H4 (cell line): ENCODE measurements at regions not wholly inside any gene's neighbourhood (a gene's known extent, or its start where the extent isn't known, plus 50 kb on each side); places are given as distances from the start of the nearest gene placed in this dataset.

ENCODE experiments used
- DNase-seq: peaks from one replicate; pipeline ENCODE4 v3.0.0-alpha.2; 2015; ENCODE audit warnings: low spot score

DNA sequence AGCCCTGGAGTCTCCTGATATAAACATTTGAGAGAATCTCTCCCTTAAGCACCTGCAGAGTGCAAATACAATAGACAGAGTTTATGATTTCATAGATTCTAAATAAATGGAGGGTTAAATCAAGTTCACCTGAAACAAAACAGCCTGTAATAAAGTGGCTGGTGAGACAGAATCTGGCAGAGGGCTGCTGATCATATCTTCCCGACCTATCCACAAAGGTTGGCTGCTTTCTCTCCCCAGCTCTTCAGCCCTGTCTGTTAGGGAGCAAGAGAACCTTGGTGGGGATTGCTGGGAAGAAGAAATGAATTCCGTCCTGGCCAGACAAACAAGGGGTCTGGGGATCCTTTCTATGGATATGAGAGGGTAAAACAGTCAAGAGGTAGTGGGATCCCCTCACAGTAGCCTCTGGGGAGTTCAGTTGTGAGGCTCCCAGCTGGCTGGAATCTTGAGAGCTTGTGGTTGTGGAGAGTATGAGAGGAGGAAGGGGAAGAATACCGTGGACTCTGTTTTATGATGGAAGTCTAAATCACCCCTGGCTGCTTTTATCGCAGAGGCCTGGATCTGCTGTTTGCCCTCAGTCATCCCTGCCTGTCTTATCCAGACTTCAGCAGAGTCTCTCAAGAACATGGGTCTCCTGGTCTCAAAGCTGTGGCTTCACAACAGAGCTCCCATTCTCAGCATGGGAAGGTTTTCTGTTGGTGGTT lies 451.3 kb downstream of the NTRK3 start:
- DNase-seq: no peak

- no peak for DNase-seq
Observed at GRCh38 chr15:87804451-87804850, 452.1 kb downstream of the NTRK3 start.

- DNase-seq: no peak
Observed at GRCh38 chr15:87799838-87800237, 456.7 kb downstream of the NTRK3 start.

- no peak for DNase-seq
Observed at GRCh38 chr15:87799428-87799827, 457.1 kb downstream of the NTRK3 start.

DNA sequence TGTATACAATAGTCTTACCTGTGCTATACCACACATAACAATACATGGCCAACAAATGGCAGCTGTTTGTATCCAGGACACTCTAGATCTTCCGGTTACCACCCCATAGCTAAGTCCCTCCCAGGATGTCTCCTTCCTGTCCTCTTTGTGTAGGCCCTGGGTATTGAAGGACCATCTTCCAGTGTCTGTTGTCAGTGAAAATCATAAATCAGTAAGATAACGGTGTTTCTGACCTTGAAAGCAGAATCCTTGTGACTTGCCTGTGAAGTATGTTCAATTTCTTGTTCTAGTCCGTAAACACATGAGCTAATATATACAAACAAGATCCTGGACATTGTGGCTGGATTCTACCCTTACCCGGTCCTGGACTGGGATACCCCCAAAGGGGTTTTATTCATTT lies 462.8 kb downstream of the NTRK3 start:
- DNase-seq: no peak

DNA sequence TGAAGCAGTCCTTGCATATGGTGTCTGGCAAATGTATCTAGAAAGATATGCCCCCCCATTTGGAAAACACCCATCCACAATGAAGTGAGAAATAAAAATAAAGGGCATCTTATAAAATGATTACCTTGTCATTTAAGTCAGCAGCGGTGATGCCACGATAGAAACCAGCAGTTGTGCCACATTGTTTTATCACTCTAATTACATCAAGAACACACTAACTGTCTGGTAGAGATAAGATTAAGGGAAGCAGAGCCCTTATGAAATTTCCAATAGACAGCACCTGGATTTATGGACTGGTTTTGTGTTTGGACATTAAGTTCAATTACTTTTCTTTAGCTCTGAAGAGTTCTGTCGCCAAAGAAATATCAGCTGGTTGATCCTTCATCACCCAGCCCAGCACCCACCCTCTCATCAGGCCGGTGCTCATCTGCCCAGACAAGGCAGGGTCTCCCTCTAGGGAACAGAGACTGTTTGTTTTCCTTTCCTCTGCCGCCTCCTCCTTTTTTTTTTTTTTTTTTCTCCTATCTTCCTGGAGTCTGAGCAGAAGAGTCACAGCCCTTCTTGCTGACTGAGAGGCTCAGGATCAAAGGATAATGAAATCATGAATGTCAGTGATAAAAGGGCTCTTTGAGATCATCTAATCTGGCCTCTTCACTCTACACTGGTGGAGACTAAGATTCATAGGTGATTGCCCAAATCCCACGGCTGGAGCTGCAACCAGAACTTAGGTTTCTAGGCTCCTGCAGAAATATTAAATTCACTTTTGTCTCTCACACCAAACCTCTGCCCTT lies 464.1 kb downstream of the NTRK3 start:
- DNase-seq: no peak

GRCh38 chr15:87781959-87782625 lies 474.4 kb downstream of the NTRK3 start:
- DNase-seq: no peak

DNA sequence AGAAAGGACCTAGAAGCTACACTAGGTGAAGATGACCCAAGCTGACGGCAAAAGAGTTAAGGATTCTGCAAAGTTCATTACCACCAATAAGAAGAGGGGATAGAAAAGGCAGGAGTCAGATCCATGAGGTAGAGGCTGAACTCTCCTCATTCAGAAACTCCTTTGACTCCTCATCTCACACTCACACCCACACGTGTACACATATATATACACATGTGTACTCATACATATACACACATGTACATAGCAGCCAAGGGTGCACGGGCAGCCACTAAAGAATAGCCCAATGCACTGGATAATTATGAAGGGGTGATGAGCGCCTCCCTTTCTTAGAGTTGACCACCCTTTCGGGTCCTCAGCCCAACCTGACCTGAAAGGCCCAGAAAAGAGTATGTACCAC lies 476.8 kb downstream of the NTRK3 start:
- no peak for DNase-seq

DNA sequence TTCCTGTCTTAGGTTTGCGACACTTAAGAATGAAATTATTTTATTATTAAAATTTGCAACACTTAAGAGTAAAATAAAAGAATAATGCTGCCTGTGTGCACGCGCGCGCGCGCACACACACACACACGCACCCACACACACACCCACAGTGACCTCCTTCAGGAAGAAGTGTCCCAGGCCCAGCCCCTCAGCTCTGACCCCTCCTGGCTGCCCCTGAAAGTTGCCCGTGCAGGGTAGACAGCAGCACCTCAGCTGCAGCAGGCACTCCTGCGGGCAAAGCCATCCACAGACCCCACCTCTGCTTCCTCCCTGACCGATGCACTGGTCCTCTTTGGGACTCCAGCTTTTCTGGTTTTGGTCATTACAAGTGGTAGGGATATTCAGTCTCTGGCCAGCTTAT lies 478.2 kb downstream of the NTRK3 start:
- DNase-seq: no peak

DNA sequence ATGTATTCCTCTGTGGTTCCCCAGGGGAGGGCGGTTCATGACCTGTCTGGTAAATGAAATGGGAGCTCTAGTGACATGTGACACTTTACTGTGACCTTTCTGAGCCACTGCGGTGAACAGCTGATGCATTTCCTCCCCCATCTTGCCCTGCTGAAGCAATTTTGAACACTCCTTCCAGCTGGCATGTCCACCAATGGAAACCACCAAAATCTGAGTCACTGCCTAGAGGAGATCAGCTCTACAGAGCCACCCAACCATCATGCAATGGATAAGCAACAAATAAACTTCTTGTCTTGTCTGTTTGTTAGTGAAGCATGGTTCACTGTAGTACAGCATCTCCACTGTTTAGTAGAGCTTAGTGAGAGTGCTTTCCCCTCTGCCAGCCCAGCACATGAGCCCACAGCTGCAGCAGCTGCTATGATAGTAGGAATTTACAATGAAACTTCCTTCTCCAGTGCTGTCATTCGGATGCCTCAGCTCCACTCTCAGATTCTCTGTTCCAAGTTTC lies 479.4 kb downstream of the NTRK3 start:
- peak; percentile 70 for DNase-seq

DNA sequence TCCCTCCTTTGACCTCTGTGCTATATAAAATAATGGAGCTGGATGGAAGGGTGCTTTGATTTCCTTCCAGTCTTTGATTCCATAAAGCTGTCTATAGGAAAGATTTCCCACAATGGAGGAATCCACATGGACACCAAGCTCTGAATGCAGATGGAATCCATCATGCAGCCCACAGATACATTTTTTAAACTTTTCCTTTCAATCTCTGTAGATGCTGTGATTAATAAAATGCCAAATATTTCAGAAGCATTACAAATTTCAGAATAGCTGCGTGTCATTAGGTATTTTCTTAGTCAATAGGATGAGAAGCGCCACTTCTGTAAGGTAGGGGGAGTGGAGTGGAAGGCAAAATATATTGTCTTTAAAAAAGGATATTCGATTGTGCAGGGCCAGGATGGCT lies 489.0 kb downstream of the NTRK3 start:
- DNase-seq: no peak

DNA sequence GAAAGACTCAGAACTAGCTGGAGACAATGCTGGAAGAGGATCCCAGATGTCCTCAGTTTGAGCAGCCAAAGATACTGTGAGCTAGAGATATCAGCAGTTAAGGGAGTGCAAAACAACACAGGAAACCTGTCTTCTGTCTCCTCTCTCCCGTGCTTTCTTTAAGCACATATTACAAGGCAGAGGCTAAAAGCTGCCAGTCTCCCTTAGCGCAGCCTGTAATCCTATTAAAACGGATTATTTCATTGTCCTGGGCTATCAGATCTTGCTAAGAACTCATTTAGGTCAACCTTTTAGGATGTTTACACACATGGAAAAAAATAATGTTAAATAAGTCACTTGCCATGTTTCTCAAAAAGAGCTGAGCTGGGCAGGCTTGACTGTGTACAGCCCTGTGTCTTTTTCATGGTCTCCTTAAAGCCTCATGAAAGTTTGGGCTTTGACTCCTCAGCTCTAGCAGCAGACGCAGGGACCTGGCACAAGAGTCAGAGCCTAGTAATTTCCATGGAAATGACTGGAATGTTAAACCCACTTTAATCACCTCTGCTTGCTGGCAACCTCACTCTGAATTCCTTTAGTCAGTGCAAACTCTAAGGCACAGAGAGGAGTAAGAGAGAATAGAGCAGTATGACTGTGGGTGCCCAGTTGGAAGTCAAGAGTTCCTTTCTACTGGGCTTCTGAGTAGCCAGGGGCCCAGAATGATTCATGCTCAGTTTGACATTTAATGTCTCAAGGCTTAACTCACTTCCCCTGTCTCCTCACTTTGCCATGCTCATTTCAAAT lies 491.9 kb downstream of the NTRK3 start:
- DNase-seq: no peak

GRCh38 chr15:87763837-87764236 lies 492.7 kb downstream of the NTRK3 start:
- no peak for DNase-seq

GRCh38 chr15:87761736-87762509 lies 494.6 kb downstream of the NTRK3 start:
- no peak for DNase-seq

GRCh38 chr15:87760547-87761314 lies 495.8 kb downstream of the NTRK3 start:
- no peak for DNase-seq

DNA sequence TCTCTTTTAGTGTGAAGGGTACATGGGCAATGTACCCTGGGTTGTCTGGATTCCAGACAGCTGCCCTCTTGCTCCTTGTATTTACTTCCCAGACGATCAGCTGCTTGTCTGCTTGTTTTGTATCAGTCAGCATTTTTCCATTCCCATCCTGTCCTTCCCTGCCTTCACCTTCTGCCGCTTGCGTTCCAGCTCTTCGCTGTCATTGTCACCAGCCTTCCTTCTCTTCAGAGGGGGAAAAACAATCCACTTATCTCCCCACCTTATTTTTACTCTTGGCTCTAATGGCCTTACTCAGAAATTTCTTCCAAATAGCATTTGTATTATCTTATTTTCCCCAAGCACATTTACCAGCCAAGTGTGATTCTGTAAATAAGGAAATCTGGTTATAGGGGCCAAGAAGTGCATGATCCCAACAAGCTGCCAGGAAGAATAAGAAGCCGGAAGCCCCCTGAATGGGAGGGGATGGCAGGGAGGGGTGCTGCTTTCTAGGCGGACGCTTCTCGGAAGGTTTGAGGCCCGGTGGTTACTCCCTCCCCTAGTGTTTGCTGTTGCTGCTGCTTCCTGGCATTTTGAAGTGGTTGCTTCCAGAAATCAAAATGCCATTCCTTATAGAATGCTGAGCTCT lies 497.6 kb downstream of the NTRK3 start:
- DNase-seq: no peak

DNA sequence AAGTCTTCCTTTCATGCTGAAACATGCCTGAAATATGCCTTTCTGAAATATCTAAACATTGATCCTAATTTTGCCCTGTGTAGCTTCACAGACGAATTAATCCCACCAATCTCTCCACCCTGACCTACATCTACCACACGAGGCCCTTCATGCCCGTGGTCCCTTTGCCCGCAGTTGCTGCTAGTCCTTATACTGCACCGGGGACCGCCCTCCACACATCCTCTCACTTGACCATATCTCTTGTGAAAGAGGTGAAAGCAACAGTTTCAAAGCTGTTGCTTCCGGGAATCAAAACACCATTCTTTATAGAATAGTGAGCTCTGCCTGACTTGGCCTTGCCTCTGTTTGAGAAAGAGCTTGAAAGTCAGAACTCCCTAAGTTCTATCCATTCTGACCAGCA lies 499.5 kb downstream of the NTRK3 start:
- no peak for DNase-seq

DNA sequence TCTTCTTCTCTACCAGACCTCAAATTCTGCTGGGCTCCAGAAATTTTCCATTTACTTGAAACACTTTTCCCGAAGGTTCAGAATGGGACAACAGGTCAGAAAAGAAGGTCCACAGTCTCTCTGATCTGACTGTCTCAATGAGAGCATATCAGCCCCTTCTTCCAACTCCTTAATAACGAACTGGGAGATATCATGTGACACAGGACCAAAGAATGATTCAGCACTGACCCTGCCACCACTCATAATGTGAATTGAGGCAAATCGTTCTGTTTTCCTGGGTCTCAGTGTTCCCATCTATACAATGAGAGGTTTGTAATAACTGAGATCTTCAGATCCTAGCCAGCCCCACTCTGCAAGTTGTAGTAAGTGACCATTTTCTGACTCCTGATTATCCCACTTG lies 500.5 kb downstream of the NTRK3 start:
- DNase-seq: no peak

- no peak for DNase-seq
Observed at GRCh38 chr15:87755226-87755625, 501.3 kb downstream of the NTRK3 start.

DNA sequence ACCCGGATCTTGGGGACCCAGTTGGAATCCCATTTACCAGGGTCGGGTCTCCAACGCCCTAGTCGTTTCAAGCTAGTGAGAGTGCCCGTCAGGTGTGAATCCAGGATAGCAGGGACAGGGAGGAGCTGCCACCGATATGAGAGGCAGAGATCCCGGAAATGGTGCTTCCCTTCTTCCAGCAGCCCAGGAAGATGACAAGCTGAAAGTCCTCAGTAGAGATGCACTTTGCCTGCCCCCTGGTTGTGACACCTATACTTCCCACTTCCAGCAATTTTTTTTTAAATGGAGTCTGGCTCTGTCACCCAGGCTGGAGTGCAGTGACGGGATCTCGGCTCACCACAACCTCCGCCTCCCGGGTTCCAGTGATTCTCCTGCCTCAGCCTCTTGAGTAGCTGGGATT lies 503.0 kb downstream of the NTRK3 start:
- no peak for DNase-seq
